ENCODE measurements at regions not wholly inside any gene's neighbourhood (a gene's known extent, or its start where the extent isn't known, plus 50 kb on each side); places are given as distances from the start of the nearest gene placed in this dataset.
"Not testable (repeated sequence)": the region's sequence is repeated elsewhere in the genome, so short reads cannot be mapped to it uniquely, and the experiment has no call there.

DNA sequence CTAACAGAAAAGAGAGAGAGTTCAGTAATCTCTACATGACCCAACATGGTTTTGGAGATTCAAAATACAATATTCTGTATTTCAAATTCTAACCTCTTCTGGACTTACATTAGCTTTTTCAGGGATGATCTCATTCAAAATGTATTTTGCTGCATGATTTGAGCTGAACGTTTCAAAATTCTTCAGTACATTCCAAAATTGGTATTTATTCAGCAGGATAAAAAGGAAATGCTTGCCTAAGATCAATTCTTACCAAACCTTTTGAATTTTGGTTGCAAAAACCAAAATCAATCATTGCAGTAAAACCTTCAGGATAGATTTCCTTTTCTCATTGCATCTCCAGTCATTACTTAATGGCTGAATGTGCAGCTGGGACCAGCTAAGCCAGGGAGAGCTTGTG lies 1761.3 kb upstream of the SEL1L start:
- Histone ChIP-seq H3K27me3 (ENCODE audit: control insufficient read depth, insufficient read depth, low read length) (no peaks in the 10 kb centered on the region), H3K9me3 (ENCODE audit: control insufficient read depth in 2 of 3, insufficient read depth in 1 of 3, low read length in 3 of 3) (no peaks in the 10 kb centered on the region), H3K27ac (ENCODE audit: low read depth in 2 of 2, low read length in 2 of 2) (no peak overlapping the region), H3K4me1 (ENCODE audit: control insufficient read depth in 2 of 3, insufficient read depth in 2 of 3, low read depth in 1 of 3, low read length in 3 of 3) (no peaks in the 10 kb centered on the region), H3K9ac (ENCODE audit: low read length in 3 of 3) (no peak overlapping the region), H3K36me3 (ENCODE audit: control insufficient read depth in 2 of 3, insufficient read depth in 3 of 3, low read length in 3 of 3) (no peaks in the 10 kb centered on the region), H3K4me3 (ENCODE audit: low read length in 3 of 3) (no peak overlapping the region)
- intact Hi-C loops (cut with DNase I) = no loop called here
- FAIRE-seq = no peak
- no peak for DNase-seq
- TF ChIP-seq, protein P1, sequence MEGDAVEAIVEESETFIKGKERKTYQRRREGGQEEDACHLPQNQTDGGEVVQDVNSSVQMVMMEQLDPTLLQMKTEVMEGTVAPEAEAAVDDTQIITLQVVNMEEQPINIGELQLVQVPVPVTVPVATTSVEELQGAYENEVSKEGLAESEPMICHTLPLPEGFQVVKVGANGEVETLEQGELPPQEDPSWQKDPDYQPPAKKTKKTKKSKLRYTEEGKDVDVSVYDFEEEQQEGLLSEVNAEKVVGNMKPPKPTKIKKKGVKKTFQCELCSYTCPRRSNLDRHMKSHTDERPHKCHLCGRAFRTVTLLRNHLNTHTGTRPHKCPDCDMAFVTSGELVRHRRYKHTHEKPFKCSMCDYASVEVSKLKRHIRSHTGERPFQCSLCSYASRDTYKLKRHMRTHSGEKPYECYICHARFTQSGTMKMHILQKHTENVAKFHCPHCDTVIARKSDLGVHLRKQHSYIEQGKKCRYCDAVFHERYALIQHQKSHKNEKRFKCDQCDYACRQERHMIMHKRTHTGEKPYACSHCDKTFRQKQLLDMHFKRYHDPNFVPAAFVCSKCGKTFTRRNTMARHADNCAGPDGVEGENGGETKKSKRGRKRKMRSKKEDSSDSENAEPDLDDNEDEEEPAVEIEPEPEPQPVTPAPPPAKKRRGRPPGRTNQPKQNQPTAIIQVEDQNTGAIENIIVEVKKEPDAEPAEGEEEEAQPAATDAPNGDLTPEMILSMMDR (IDR thresholded peaks at IDR 0.05; ENCODE audit: borderline replicate concordance, extremely low read depth, insufficient read depth) = no peak

DNA sequence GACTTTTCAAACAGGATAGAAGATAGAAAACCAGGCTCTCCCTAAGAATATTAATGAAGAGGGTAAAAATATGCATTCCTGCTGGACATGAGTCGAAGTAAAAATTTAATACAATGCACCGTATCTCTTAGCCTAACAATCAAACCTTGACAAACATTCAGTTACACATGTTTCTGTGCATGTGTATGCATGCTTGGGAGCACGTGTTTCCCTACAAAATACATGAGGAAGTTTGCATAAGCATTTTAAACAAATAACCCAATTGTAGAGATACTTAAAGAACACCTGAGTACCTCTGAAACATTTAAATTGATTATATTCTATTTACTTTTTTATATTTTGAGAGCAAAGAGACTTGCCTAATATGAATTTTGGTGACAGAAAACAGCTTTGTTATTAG lies 1763.7 kb upstream of the SEL1L start:
- Histone ChIP-seq H3K9me3 (ENCODE audit: control insufficient read depth in 2 of 3, insufficient read depth in 1 of 3, low read length in 3 of 3) (no peaks in the 10 kb centered on the region), H3K27ac (ENCODE audit: low read depth in 2 of 2, low read length in 2 of 2) (no peak overlapping the region), H3K36me3 (ENCODE audit: control insufficient read depth in 2 of 3, insufficient read depth in 3 of 3, low read length in 3 of 3) (no peaks in the 10 kb centered on the region), H3K4me3 (ENCODE audit: low read length in 3 of 3) (no peak overlapping the region), H3K27me3 (ENCODE audit: control insufficient read depth, insufficient read depth, low read length) (no peaks in the 10 kb centered on the region), H3K9ac (ENCODE audit: low read length in 3 of 3) (no peak overlapping the region), H3K4me1 (ENCODE audit: control insufficient read depth in 2 of 3, insufficient read depth in 2 of 3, low read depth in 1 of 3, low read length in 3 of 3) (no peaks in the 10 kb centered on the region)
- intact Hi-C loops (cut with DNase I) = no loop called here
- no peak for DNase-seq
- no peak for FAIRE-seq
- TF ChIP-seq, protein P1 (IDR thresholded peaks at IDR 0.05; ENCODE audit: borderline replicate concordance, extremely low read depth, insufficient read depth) = no peak

DNA sequence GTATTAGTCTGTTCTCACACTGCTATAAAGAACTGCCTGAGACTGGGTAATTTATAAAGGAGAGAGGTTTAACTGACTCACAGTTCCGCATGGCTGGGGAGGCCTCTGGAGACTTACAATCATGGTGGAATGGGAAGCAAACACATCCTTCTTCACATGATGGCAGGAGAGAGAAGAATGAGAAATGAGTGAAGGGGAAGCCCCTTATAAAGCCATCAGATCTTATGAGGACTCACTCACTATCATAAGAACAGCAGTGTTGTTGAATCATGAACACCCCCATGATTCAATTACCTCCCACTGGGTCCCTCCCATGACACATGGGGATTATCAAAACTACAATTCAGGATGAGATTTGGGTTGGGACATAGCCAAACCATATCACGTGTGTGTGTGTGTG lies 1764.4 kb upstream of the SEL1L start:
- intact Hi-C loops (cut with DNase I); H3K27me3 ChIP-seq (ENCODE audit: control insufficient read depth, insufficient read depth, low read length); DNase-seq; H3K9ac ChIP-seq (ENCODE audit: low read length in 3 of 3); H3K4me1 ChIP-seq (ENCODE audit: control insufficient read depth in 2 of 3, insufficient read depth in 2 of 3, low read depth in 1 of 3, low read length in 3 of 3); H3K27ac ChIP-seq (ENCODE audit: low read depth in 2 of 2, low read length in 2 of 2); H3K9me3 ChIP-seq (ENCODE audit: control insufficient read depth in 2 of 3, insufficient read depth in 1 of 3, low read length in 3 of 3); H3K4me3 ChIP-seq (ENCODE audit: low read length in 3 of 3); FAIRE-seq; H3K36me3 ChIP-seq (ENCODE audit: control insufficient read depth in 2 of 3, insufficient read depth in 3 of 3, low read length in 3 of 3): not testable (repeated sequence)

DNA sequence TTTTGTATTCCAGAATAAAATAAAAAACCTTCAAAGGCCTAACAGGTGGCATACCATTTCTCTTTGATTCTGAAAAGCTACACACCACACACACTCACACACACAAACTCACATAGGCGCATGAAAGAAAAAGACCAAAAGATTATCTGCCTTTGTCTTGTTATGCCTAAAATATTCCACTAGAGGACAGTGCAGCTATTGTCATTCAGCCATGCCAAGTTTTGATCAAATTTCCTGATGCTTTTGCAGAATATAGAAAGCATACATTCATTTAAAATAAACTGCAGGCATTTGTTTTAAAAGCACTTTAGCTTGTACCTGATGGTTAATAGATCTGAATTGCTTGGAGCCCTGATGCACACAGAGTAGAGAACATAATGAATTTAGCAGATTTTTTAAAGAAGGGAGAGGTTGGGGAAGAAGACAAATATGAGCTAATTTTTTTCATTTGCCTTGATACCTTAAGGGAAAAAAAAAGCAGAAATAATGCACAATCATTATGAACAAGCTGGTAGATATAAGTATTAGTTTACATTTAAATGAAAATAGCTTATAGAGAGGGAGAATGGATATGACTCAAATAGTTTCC lies 1766.9 kb upstream of the SEL1L start:
- Histone ChIP-seq H3K9ac (ENCODE audit: low read length in 3 of 3) (no peak overlapping the region), H3K4me1 (ENCODE audit: control insufficient read depth in 2 of 3, insufficient read depth in 2 of 3, low read depth in 1 of 3, low read length in 3 of 3) (no peaks in the 10 kb centered on the region), H3K36me3 (ENCODE audit: control insufficient read depth in 2 of 3, insufficient read depth in 3 of 3, low read length in 3 of 3) (no peaks in the 10 kb centered on the region), H3K27me3 (ENCODE audit: control insufficient read depth, insufficient read depth, low read length) (no peaks in the 10 kb centered on the region), H3K27ac (ENCODE audit: low read depth in 2 of 2, low read length in 2 of 2) (no peak overlapping the region), H3K9me3 (ENCODE audit: control insufficient read depth in 2 of 3, insufficient read depth in 1 of 3, low read length in 3 of 3) (no peaks in the 10 kb centered on the region), H3K4me3 (ENCODE audit: low read length in 3 of 3) (no peak overlapping the region)
- FAIRE-seq = no peak
- DNase-seq = peak in 2 of 5 donors; percentile 46 to 74
- intact Hi-C loops (cut with DNase I) = no loop called here
- TF ChIP-seq, protein P1 (IDR thresholded peaks at IDR 0.05; ENCODE audit: borderline replicate concordance, extremely low read depth, insufficient read depth) = peak; percentile 70

All from kidney (tissue), 13 donors.